ENCODE measurements at regions not wholly inside any gene's neighbourhood (a gene's known extent, or its start where the extent isn't known, plus 50 kb on each side); places are given as distances from the start of the nearest gene placed in this dataset.

DNA sequence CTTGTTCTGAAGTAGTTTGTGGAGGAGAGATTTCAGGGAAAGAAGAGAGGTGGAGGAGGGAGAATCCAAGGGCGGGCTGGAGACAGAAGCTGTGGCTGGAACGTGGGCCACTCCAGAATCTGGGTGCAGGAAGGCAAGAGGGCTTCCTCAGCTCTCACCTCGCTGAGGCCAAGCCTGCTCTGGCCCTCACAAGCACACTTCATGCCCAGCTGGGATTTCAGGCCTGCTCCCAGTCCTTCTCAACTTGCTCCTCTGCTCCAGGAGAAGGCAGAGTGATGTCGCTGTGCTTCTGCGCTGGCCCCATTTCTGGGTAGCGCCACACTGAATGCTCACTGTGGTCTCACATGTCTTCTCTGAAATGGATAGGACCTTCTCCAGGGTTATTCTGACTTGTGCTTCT, 328.8 kb downstream of the FGF9 start:
- Histone ChIP-seq H3K9me1 (ENCODE audit: insufficient read depth, low read length) (no peaks in the 10 kb centered on the region), H4K5ac (ENCODE audit: low read depth, low read length) (no peak overlapping the region), H4K91ac (ENCODE audit: insufficient read depth, low read depth, low read length) (no peak overlapping the region), H3K14ac (replicated peaks; ENCODE audit: low read depth, low read length) (no peak overlapping the region), H4K20me1 (ENCODE audit: insufficient read depth, low read length) (no peaks in the 10 kb centered on the region), H3K79me1 (ENCODE audit: low read depth in 1 of 2, low read length in 2 of 2) (no peaks in the 10 kb centered on the region), H3K18ac (ENCODE audit: low read depth, low read length) (no peak overlapping the region), H3K4me1 (ENCODE audit: control insufficient read depth, insufficient read depth, low read length) (no peaks in the 10 kb centered on the region), H3K4ac (ENCODE audit: low read depth, low read length) (no peak overlapping the region), H2AK9ac (replicated peaks; ENCODE audit: low read depth, low read length, poor library complexity) (no peak overlapping the region), H3K4me2 (ENCODE audit: low read depth, low read length) (no peak overlapping the region), H3K56ac (ENCODE audit: extremely low read depth, insufficient read depth, low read length) (no peak overlapping the region), H3K36me3 (ENCODE audit: control insufficient read depth, insufficient read depth, low read length) (no peaks in the 10 kb centered on the region), H2AK5ac (ENCODE audit: low read depth, low read length) (no peak overlapping the region), H2BK120ac (ENCODE audit: low read depth, low read length) (no peak overlapping the region), H4K8ac (ENCODE audit: low read depth in 2 of 2, low read length in 2 of 2) (no peak overlapping the region), H3K27ac (ENCODE audit: insufficient read depth, low read length) (no peak overlapping the region), H2AFZ (replicated peaks; ENCODE audit: low read length, poor library complexity) (no peak overlapping the region), H3K9ac (ENCODE audit: low read depth, low read length) (no peak overlapping the region), H3K9me3 (ENCODE audit: control insufficient read depth, insufficient read depth, low read length) (no peaks in the 10 kb centered on the region), H2BK5ac (ENCODE audit: low read depth, low read length, poor library complexity, severe bottlenecking) (no peak overlapping the region), H3K4me3 (ENCODE audit: insufficient read depth, low read depth, low read length) (no peak overlapping the region), H2BK15ac (ENCODE audit: low read depth, low read length) (no peak overlapping the region), H3K23ac (ENCODE audit: low read depth, low read length) (no peak overlapping the region), H3K27me3 (ENCODE audit: control insufficient read depth, insufficient read depth, low read length) (peaks cover 4% of the 10 kb centered on the region; the same call in 1 of the 2 replicates), H2BK20ac (ENCODE audit: low read depth, low read length) (no peak overlapping the region)
- TF ChIP-seq, protein P1, sequence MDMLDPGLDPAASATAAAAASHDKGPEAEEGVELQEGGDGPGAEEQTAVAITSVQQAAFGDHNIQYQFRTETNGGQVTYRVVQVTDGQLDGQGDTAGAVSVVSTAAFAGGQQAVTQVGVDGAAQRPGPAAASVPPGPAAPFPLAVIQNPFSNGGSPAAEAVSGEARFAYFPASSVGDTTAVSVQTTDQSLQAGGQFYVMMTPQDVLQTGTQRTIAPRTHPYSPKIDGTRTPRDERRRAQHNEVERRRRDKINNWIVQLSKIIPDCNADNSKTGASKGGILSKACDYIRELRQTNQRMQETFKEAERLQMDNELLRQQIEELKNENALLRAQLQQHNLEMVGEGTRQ (IDR thresholded peaks at IDR 0.05; ENCODE audit: low read depth, low read length) = no peak
- TF ChIP-seq RCOR1 (IDR thresholded peaks at IDR 0.05; ENCODE audit: insufficient replicate concordance, low read length) (no peak), SMC3 (IDR thresholded peaks at IDR 0.05; ENCODE audit: low read depth, low read length) (no peak), NFE2L2 (IDR thresholded peaks at IDR 0.05; ENCODE audit: low read depth, low read length) (no peak), RFX5 (IDR thresholded peaks at IDR 0.05; ENCODE audit: low read depth, low read length) (no peak), MAFK (IDR thresholded peaks at IDR 0.05; ENCODE audit: low read depth, low read length) (no peak), MAZ (IDR thresholded peaks at IDR 0.05; ENCODE audit: borderline replicate concordance, low read depth, low read length) (no peak), CEBPB (IDR thresholded peaks at IDR 0.05; ENCODE audit: low read depth, low read length) (no peak), FOS (IDR thresholded peaks at IDR 0.05; ENCODE audit: low read depth, low read length) (no peak), POLR2A (IDR thresholded peaks at IDR 0.05; ENCODE audit: low read depth, low read length) (no peak), RAD21 (IDR thresholded peaks at IDR 0.05; ENCODE audit: low read length) (no peak), BHLHE40 (IDR thresholded peaks at IDR 0.05; ENCODE audit: low read depth, low read length) (no peak), MXI1 (IDR thresholded peaks at IDR 0.05; ENCODE audit: borderline replicate concordance, low read depth, low read length) (no peak), CHD1 (IDR thresholded peaks at IDR 0.05; ENCODE audit: low read depth, low read length) (no peak)
- TF ChIP-seq, protein P2, sequence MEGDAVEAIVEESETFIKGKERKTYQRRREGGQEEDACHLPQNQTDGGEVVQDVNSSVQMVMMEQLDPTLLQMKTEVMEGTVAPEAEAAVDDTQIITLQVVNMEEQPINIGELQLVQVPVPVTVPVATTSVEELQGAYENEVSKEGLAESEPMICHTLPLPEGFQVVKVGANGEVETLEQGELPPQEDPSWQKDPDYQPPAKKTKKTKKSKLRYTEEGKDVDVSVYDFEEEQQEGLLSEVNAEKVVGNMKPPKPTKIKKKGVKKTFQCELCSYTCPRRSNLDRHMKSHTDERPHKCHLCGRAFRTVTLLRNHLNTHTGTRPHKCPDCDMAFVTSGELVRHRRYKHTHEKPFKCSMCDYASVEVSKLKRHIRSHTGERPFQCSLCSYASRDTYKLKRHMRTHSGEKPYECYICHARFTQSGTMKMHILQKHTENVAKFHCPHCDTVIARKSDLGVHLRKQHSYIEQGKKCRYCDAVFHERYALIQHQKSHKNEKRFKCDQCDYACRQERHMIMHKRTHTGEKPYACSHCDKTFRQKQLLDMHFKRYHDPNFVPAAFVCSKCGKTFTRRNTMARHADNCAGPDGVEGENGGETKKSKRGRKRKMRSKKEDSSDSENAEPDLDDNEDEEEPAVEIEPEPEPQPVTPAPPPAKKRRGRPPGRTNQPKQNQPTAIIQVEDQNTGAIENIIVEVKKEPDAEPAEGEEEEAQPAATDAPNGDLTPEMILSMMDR (conservative IDR thresholded peaks at IDR 0.05; ENCODE audit: low read depth, low read length) = no peak
- TF ChIP-seq, protein P3, sequence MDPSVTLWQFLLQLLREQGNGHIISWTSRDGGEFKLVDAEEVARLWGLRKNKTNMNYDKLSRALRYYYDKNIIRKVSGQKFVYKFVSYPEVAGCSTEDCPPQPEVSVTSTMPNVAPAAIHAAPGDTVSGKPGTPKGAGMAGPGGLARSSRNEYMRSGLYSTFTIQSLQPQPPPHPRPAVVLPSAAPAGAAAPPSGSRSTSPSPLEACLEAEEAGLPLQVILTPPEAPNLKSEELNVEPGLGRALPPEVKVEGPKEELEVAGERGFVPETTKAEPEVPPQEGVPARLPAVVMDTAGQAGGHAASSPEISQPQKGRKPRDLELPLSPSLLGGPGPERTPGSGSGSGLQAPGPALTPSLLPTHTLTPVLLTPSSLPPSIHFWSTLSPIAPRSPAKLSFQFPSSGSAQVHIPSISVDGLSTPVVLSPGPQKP (IDR thresholded peaks at IDR 0.05; ENCODE audit: borderline replicate concordance, low read depth, low read length) = no peak
- dilution Hi-C loops (cut with HindIII; ENCODE audit: low sequenced_read_pairs, unreplicated experiment) = no loop called here
- no TSS peak for BruUV-seq (replicated peaks)
- in situ Hi-C loops (cut with MboI; ENCODE audit: low sequenced_read_pairs) = no loop called here
- intact Hi-C loops (cut with micrococcal nuclease) = no loop called here
- WGBS, 2 experiments (ENCODE audit: extremely low coverage in 2 of 2, insufficient read length in 1 of 2) = 80% methylated on average over 3 of the region's 6 CpGs; no CpG with 5 or more reads in 1 of the 2 experiments
- ChIA-PET CTCF (no interaction called here), POLR2A (ENCODE audit: unreplicated experiment) (no interaction called here)
- ATAC-seq (ENCODE audit: low read depth) (no peak), DNase-seq (no peak)
